Vagina (tissue), 2 donors: ENCODE measurements at regions not wholly inside any gene's neighbourhood (a gene's known extent, or its start where the extent isn't known, plus 50 kb on each side); places are given as distances from the start of the nearest gene placed in this dataset.

Experiments used
- CTCF ChIP-seq, 3 experiments: fragments of 450-650 bp in 2 of 3; fragments of 200-600 bp in 1 of 3; sonication (generic) in 1 of 3; IDR thresholded peaks; one replicate each; pipeline ENCODE4 v1.5.1; 2017 to 2019; ENCODE audit warnings: antibody characterized with exemption in 3 of 3, mild to moderate bottlenecking in 2 of 3, moderate library complexity in 2 of 3
- POLR2A ChIP-seq, 2 donors: fragments of 450-650 bp; IDR thresholded peaks; one replicate each; pipeline ENCODE4 v1.6.1; 2017; ENCODE audit warnings: antibody characterized with exemption in 2 of 2, mild to moderate bottlenecking in 2 of 2, moderate library complexity in 2 of 2
- POLR2AphosphoS5 ChIP-seq, 2 donors: sonication (generic); formaldehyde crosslinking; IDR thresholded peaks; one replicate each; pipeline ENCODE4 v1.9.0; 2017; ENCODE audit warnings: antibody characterized with exemption in 2 of 2, mild to moderate bottlenecking in 2 of 2, low read depth in 1 of 2; ENCODE audit not compliant: insufficient read depth in 1 of 2

DNA sequence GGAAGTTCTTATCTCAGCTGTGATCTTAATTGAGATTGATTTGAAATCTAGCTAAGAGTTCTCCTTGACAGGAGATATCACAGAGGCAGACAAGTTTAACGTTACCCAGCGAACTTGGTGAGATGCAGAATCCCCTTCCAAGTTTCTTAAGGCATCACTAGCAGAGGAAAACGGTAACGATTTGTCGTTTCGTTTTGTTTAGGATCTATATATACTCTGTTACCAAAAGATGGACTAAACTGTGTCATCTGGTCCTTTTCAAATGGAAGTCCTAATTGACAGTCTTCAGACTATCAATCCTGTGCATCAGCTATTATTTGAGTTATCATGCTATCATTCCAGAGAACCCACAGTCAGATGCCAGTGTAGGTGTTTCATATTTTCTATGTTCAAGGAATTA is 316.7 kb upstream of the SORCS1 start:
- TF ChIP-seq CTCF (IDR thresholded peaks at IDR 0.05) (no peak), POLR2AphosphoS5 (IDR thresholded peaks at IDR 0.05; ENCODE audit: insufficient read depth in 1 of 2, low read depth in 1 of 2) (no peak), POLR2A (IDR thresholded peaks at IDR 0.05) (no peak)
